HL-60 (cell line): ENCODE measurements at regions not wholly inside any gene's neighbourhood (a gene's known extent, or its start where the extent isn't known, plus 50 kb on each side); places are given as distances from the start of the nearest gene placed in this dataset.

Experiments
- POLR2AphosphoS5 ChIP-seq: IDR thresholded peaks from 2 replicates; pipeline ENCODE4 v1.6.1; 2012; ENCODE audit warnings: low read depth
- TF ChIP-seq, protein P1 (sequence below): IDR thresholded peaks from one replicate; pipeline ENCODE4 v1.5.1; 2011; ENCODE audit warnings: low read length, control low read depth, inconsistent platforms; ENCODE audit not compliant: insufficient read depth

DNA sequence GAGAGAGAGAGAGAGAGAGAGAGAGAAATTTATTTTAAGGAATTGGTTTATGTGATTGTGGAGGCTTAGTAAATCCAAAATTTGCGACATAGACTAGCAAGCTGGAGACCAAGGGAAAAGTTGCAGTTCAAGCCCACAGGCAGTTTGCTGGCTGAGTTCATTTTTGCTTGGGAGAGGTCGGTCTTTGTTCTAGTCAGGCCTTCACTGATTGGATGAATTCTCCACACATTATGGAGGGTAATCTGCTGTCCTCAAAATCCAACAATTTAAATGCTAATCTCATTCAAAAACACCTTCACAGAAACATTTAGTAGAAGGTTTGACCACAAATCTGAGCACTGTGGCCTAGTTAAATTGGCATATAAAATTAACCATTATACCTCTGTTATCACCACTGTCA is 439.6 kb downstream of the EPM2A start:
- TF ChIP-seq, protein P1, sequence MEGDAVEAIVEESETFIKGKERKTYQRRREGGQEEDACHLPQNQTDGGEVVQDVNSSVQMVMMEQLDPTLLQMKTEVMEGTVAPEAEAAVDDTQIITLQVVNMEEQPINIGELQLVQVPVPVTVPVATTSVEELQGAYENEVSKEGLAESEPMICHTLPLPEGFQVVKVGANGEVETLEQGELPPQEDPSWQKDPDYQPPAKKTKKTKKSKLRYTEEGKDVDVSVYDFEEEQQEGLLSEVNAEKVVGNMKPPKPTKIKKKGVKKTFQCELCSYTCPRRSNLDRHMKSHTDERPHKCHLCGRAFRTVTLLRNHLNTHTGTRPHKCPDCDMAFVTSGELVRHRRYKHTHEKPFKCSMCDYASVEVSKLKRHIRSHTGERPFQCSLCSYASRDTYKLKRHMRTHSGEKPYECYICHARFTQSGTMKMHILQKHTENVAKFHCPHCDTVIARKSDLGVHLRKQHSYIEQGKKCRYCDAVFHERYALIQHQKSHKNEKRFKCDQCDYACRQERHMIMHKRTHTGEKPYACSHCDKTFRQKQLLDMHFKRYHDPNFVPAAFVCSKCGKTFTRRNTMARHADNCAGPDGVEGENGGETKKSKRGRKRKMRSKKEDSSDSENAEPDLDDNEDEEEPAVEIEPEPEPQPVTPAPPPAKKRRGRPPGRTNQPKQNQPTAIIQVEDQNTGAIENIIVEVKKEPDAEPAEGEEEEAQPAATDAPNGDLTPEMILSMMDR: no peak
- no peak for TF ChIP-seq POLR2AphosphoS5
